RWPE2 (cell line): ENCODE measurements at regions not wholly inside any gene's neighbourhood (a gene's known extent, or its start where the extent isn't known, plus 50 kb on each side); places are given as distances from the start of the nearest gene placed in this dataset.
A peak's percentile ranks its signal among the peaks of the same experiment; 100 is the strongest.

Experiments
- ATAC-seq: fragments of 200-7000 bp; cut with Tn5 transposase; 3 replicates; pipeline ENCODE4 v1.9.1; 2021; ENCODE audit warnings: low read depth
- DNase-seq: peaks from one replicate; pipeline ENCODE4 v3.0.0-alpha.2; 2020; ENCODE audit warnings: low spot score
- H3K27ac ChIP-seq: fragments of 450-650 bp; 2 replicates; pipeline ENCODE4 v1.5.1; 2017; ENCODE audit warnings: mild to moderate bottlenecking; ENCODE audit not compliant: poor library complexity, severe bottlenecking
- H3K27me3 ChIP-seq: fragments of 250-450 bp; sonication (Bioruptor Pico); 2 replicates; pipeline ENCODE4 v1.5.1; 2021; ENCODE audit warnings: mild to moderate bottlenecking, moderate library complexity; ENCODE audit not compliant: insufficient read depth, poor library complexity, severe bottlenecking
- H3K36me3 ChIP-seq: fragments of 250-450 bp; sonication (Bioruptor Pico); 2 replicates; pipeline ENCODE4 v1.5.1; 2020; ENCODE audit warnings: low read depth, mild to moderate bottlenecking, moderate library complexity
- H3K4me1 ChIP-seq: fragments of 250-450 bp; sonication (Bioruptor Pico); 2 replicates; pipeline ENCODE4 v1.5.1; 2021; ENCODE audit warnings: mild to moderate bottlenecking, moderate library complexity; ENCODE audit not compliant: insufficient read depth, poor library complexity, severe bottlenecking
- H3K4me3 ChIP-seq: fragments of 250-450 bp; sonication (Bioruptor Pico); 2 replicates; pipeline ENCODE4 v1.5.1; 2021; ENCODE audit warnings: mild to moderate bottlenecking, moderate library complexity; ENCODE audit not compliant: severe bottlenecking
- H3K9me3 ChIP-seq: fragments of 250-450 bp; sonication (Bioruptor Pico); 2 replicates; pipeline ENCODE4 v1.5.1; 2021; ENCODE audit warnings: mild to moderate bottlenecking, moderate library complexity; ENCODE audit not compliant: severe bottlenecking
- CTCF ChIP-seq: fragments of 450-650 bp; IDR thresholded peaks from one replicate; pipeline ENCODE4 v1.5.1; 2017; ENCODE audit warnings: mild to moderate bottlenecking, moderate library complexity; ENCODE audit not compliant: poor library complexity, severe bottlenecking

GRCh38 chr14:101025696-101026095 lies 122.2 kb upstream of the RTL1 start:
- TF ChIP-seq CTCF: no peak
- no peaks in the 10 kb centered on the region for H3K27me3 ChIP-seq
- ATAC-seq: no peak

GRCh38 chr14:101026341-101026740 lies 122.8 kb upstream of the RTL1 start:
- Histone ChIP-seq H3K36me3 (no peaks in the 10 kb centered on the region), H3K27me3 (no peaks in the 10 kb centered on the region), H3K9me3 (no peaks in the 10 kb centered on the region), H3K4me1 (no peaks in the 10 kb centered on the region), H3K27ac (no peak overlapping the region), H3K4me3 (no peak overlapping the region)
- no peak for TF ChIP-seq CTCF
- no peak for ATAC-seq
- DNase-seq: peak; percentile 37

More at GRCh38 chr14:101025696-101026095, 122.2 kb upstream of the RTL1 start:
- H3K27ac ChIP-seq: no peak overlapping the region
- H3K9me3 ChIP-seq: no peaks in the 10 kb centered on the region
- no peaks in the 10 kb centered on the region for H3K36me3 ChIP-seq
- H3K4me1 ChIP-seq: no peaks in the 10 kb centered on the region
- peak; percentile 38 for DNase-seq
- no peak overlapping the region for H3K4me3 ChIP-seq

GRCh38 chr14:101027291-101027690 lies 123.8 kb upstream of the RTL1 start:
- no peak for TF ChIP-seq CTCF

GRCh38 chr14:101027966-101028365 lies 124.4 kb upstream of the RTL1 start:
- TF ChIP-seq CTCF: no peak
- no peak overlapping the region for H3K27ac ChIP-seq
- no peaks in the 10 kb centered on the region for H3K4me1 ChIP-seq
- H3K4me3 ChIP-seq: no peak overlapping the region
- ATAC-seq (no peak), DNase-seq (peak; percentile 34)
- H3K27me3 ChIP-seq: no peaks in the 10 kb centered on the region
- no peaks in the 10 kb centered on the region for H3K9me3 ChIP-seq
- no peaks in the 10 kb centered on the region for H3K36me3 ChIP-seq

More at GRCh38 chr14:101027291-101027690, 123.8 kb upstream of the RTL1 start:
- Histone ChIP-seq H3K36me3 (no peaks in the 10 kb centered on the region), H3K9me3 (no peaks in the 10 kb centered on the region), H3K4me1 (no peaks in the 10 kb centered on the region), H3K27ac (no peak overlapping the region), H3K27me3 (no peaks in the 10 kb centered on the region), H3K4me3 (no peak overlapping the region)
- ATAC-seq (no peak), DNase-seq (no peak)

- no peak for ATAC-seq
- no peak for TF ChIP-seq CTCF
- DNase-seq: peak; percentile 36
These were observed 125.6 kb upstream of the RTL1 start for GRCh38 chr14:101028971-101029667.

More at GRCh38 chr14:101028971-101029667, 125.6 kb upstream of the RTL1 start:
- Histone ChIP-seq H3K4me3 (no peak overlapping the region), H3K9me3 (no peaks in the 10 kb centered on the region), H3K27me3 (no peaks in the 10 kb centered on the region), H3K36me3 (no peaks in the 10 kb centered on the region), H3K27ac (no peak overlapping the region), H3K4me1 (no peaks in the 10 kb centered on the region)
